Gastroesophageal sphincter (tissue), 4 donors: ENCODE measurements at regions not wholly inside any gene's neighbourhood (a gene's known extent, or its start where the extent isn't known, plus 50 kb on each side); places are given as distances from the start of the nearest gene placed in this dataset.

Experiments used
- ATAC-seq: fragments of 150-250 bp; one replicate; pipeline ENCODE4 v1.9.1; 2016; ENCODE audit warnings: mild to moderate bottlenecking, moderate library complexity
- H3K27ac ChIP-seq, 4 donors: fragments of 200-600 bp; sonication (generic) in 3 of 4; 1 replicate in 3 of 4; 2 replicates in 1 of 4; pipeline ENCODE4 v1.5.1; 2016 to 2019
- H3K27me3 ChIP-seq: fragments of 200-600 bp; sonication (generic); one replicate; pipeline ENCODE4 v1.5.1; 2019
- H3K36me3 ChIP-seq, 2 donors: fragments of 200-600 bp; sonication (generic); one replicate each; pipeline ENCODE4 v1.5.1; 2019; ENCODE audit warnings: control low read depth in 1 of 2
- H3K4me1 ChIP-seq, 3 donors: fragments of 200-600 bp; sonication (generic); 1 replicate in 2 of 3; 2 replicates in 1 of 3; pipeline ENCODE4 v1.5.1; 2016 to 2019; ENCODE audit warnings: control low read depth in 2 of 3
- H3K4me3 ChIP-seq, 2 donors: fragments of 200-600 bp; sonication (generic); one replicate each; pipeline ENCODE4 v1.5.1; 2019; ENCODE audit warnings: mild to moderate bottlenecking in 1 of 2, moderate library complexity in 1 of 2
- H3K9me3 ChIP-seq, 3 donors: fragments of 200-600 bp; sonication (generic); one replicate each; pipeline ENCODE4 v1.5.1; 2017 to 2019; ENCODE audit warnings: control low read depth in 2 of 3
- EP300 ChIP-seq: sonication (generic); formaldehyde crosslinking; IDR thresholded peaks from one replicate; pipeline ENCODE4 v1.6.1; 2017; ENCODE audit warnings: antibody characterized with exemption, mild to moderate bottlenecking
- POLR2A ChIP-seq, 2 donors: fragments of 450-650 bp; IDR thresholded peaks; one replicate each; pipeline ENCODE4 v1.6.1; 2017; ENCODE audit warnings: antibody characterized with exemption in 2 of 2, mild to moderate bottlenecking in 2 of 2, moderate library complexity in 1 of 2
- POLR2AphosphoS5 ChIP-seq: sonication (generic); formaldehyde crosslinking; IDR thresholded peaks from one replicate; pipeline ENCODE4 v1.6.1; 2017; ENCODE audit warnings: antibody characterized with exemption
- WGBS, 2 donors: methylation state at CpG; one replicate each; pipeline ENCODE4 v1.1.5; 2018; ENCODE audit warnings: low coverage in 1 of 2; 5-methylcytosine and 5-hydroxymethylcytosine counted together
- TF ChIP-seq, protein P1 (sequence below), 4 experiments: fragments of 200-600 bp in 2 of 4; fragments of 450-650 bp in 2 of 4; sonication (generic) in 1 of 4; IDR thresholded peaks; one replicate each; pipeline ENCODE4 v1.5.1; 2017 to 2019; ENCODE audit warnings: antibody characterized with exemption in 4 of 4, mild to moderate bottlenecking in 2 of 4, moderate library complexity in 2 of 4

DNA sequence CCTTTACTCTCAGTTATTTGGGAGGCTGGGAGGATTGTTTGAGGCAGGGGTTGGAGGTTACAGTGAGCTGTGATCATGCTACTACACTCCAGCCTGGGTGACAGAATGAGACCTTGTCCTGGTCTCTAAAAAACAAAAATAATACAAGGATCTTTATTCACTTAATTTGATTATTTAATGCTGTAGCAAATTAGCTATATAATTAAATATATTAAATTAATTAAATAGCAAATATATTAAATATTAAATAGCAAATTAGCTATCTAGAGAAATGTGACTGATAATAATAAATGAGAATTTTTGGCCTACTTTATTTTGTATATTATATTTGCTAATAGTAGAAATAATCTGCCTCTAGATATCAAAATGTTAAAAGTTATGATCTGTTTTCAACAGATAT lies 298.8 kb upstream of the NAV3 start:
- no peak for ATAC-seq
- H3K4me1 ChIP-seq, result no peaks in the 10 kb centered on the region
- TF ChIP-seq, protein P1, sequence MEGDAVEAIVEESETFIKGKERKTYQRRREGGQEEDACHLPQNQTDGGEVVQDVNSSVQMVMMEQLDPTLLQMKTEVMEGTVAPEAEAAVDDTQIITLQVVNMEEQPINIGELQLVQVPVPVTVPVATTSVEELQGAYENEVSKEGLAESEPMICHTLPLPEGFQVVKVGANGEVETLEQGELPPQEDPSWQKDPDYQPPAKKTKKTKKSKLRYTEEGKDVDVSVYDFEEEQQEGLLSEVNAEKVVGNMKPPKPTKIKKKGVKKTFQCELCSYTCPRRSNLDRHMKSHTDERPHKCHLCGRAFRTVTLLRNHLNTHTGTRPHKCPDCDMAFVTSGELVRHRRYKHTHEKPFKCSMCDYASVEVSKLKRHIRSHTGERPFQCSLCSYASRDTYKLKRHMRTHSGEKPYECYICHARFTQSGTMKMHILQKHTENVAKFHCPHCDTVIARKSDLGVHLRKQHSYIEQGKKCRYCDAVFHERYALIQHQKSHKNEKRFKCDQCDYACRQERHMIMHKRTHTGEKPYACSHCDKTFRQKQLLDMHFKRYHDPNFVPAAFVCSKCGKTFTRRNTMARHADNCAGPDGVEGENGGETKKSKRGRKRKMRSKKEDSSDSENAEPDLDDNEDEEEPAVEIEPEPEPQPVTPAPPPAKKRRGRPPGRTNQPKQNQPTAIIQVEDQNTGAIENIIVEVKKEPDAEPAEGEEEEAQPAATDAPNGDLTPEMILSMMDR (IDR thresholded peaks at IDR 0.05), result no peak

DNA sequence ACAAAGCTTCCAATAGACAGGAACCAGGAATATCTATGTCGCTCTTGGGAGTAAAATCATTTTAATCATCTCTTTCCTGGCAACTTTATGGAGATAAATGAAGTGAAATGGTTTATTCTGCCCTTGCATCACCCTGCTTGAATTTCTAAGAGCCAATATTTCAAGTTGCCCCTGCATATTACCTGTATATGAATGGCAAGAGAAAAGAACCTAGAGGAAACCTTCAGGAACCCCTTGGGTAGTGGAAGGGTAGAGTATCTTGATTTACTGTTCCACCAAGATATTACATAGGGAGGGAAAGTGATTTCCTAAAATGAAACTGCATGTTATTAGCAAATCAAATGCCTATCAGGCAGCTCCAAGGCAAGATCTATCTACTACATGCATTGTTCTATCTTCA lies 308.4 kb upstream of the NAV3 start:
- Histone ChIP-seq H3K4me3 (no peak overlapping the region), H3K9me3 (no peaks in the 10 kb centered on the region), H3K27me3 (no peaks in the 10 kb centered on the region), H3K36me3 (no peaks in the 10 kb centered on the region), H3K4me1 (no peaks in the 10 kb centered on the region), H3K27ac (no peak overlapping the region)
- ATAC-seq, result no peak
- 13 to 21% methylated on average over 1 of the region's 1 CpG for WGBS, 2 donors
- TF ChIP-seq, protein P1 (IDR thresholded peaks at IDR 0.05), result no peak
- TF ChIP-seq POLR2A (IDR thresholded peaks at IDR 0.05) (no peak), POLR2AphosphoS5 (no peak), EP300 (no peak)

More for the DNA sequence above, 298.8 kb upstream of the NAV3 start:
- no peaks in the 10 kb centered on the region for H3K36me3 ChIP-seq
- no peaks in the 10 kb centered on the region for H3K27me3 ChIP-seq
- H3K9me3 ChIP-seq, result no peaks in the 10 kb centered on the region
- no peak overlapping the region for H3K27ac ChIP-seq
- H3K4me3 ChIP-seq, result no peak overlapping the region

DNA sequence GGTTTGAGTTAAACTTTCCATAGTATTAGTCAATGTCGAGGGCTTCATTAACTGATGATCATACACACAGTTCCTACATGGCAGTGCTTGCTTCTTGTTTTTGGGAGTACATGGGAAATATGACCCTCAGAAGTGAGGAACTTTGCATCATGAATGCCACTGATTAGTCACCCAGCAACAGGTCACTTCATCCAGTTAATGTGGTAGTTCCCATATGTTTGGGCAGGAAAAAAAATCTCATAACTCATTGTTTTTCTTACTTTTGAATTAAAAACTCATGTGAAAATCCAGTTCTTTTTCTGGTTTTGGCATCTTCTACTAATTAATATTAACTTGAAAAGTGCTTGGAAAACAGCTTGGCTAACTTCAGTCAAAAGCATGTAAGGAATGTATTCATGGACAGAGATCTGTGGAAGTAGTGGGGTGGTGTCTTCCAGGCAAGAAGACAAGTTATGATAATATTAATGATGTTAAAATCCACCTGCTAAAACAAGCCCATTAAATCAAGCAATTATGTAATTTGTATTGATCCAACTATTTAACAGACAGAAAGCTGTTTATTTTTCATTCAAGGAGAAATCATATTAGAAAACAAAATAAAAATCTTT lies 309.1 kb upstream of the NAV3 start:
- TF ChIP-seq, protein P1 (IDR thresholded peaks at IDR 0.05), result no peak
- TF ChIP-seq POLR2A (IDR thresholded peaks at IDR 0.05), result no peak
- TF ChIP-seq EP300, result no peak
- TF ChIP-seq POLR2AphosphoS5, result no peak
- WGBS, 2 donors, result 40 to 44% methylated on average over 1 of the region's 1 CpG

DNA sequence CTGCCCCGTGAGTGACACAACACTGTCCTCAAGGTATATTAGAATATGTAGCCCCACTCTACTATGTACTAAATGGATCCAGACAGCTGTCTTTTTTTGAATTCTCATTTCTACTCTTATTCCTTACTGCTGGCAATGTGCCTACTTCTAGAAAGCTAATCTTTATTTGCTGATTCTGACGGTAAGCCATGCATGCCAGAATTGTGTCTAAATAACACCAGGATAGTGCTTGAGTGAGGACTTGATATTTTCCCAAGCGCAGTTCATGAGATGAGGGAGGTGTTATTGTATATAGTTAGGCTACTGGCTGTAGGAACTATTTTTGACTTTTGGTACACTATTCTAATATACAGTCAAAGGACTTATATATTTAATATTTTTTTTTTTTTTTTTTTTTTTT lies 316.2 kb upstream of the NAV3 start:
- Histone ChIP-seq H3K27ac (no peak overlapping the region), H3K36me3 (no peaks in the 10 kb centered on the region), H3K27me3 (no peaks in the 10 kb centered on the region), H3K9me3 (no peaks in the 10 kb centered on the region), H3K4me1 (no peaks in the 10 kb centered on the region), H3K4me3 (no peak overlapping the region)
- TF ChIP-seq, protein P1 (IDR thresholded peaks at IDR 0.05), result no peak
- TF ChIP-seq POLR2A (IDR thresholded peaks at IDR 0.05) (no peak), POLR2AphosphoS5 (no peak), EP300 (no peak)
- no peak for ATAC-seq
- WGBS, 2 donors, result 77 to 85% methylated on average over 3 of the region's 3 CpGs

More for the DNA sequence above, 309.1 kb upstream of the NAV3 start:
- no peaks in the 10 kb centered on the region for H3K27me3 ChIP-seq
- H3K4me1 ChIP-seq, result no peaks in the 10 kb centered on the region
- no peak overlapping the region for H3K27ac ChIP-seq
- H3K36me3 ChIP-seq, result no peaks in the 10 kb centered on the region
- ATAC-seq, result no peak
- no peak overlapping the region for H3K4me3 ChIP-seq
- H3K9me3 ChIP-seq, result no peaks in the 10 kb centered on the region

DNA sequence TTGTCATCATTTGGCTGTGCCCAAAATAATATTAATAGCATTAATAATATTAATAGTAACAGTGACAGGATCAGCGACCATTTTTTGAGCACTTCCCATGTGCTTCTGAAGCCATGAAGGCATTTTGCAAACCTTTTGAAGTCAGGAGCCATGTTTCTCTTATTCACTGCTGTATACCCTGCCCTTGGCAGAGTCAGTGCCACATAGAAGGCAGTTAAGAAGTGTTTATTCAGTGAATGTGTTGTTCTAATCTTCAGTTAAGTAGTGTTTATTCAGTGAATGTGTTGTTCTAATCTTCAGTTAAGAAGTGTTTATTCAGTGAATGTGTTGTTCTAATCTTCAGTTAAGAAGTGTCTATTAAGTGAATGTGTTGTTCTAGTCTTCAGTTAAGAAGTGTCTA lies 319.7 kb upstream of the NAV3 start:
- Histone ChIP-seq H3K27me3 (no peaks in the 10 kb centered on the region), H3K27ac (no peak overlapping the region), H3K36me3 (no peaks in the 10 kb centered on the region), H3K4me1 (no peaks in the 10 kb centered on the region), H3K4me3 (no peak overlapping the region), H3K9me3 (no peaks in the 10 kb centered on the region)
- 64 to 92% methylated on average over 1 of the region's 1 CpG for WGBS, 2 donors
- no peak for ATAC-seq
- TF ChIP-seq POLR2A (IDR thresholded peaks at IDR 0.05), result no peak
- TF ChIP-seq, protein P1 (IDR thresholded peaks at IDR 0.05), result no peak
- TF ChIP-seq POLR2AphosphoS5, result no peak
- no peak for TF ChIP-seq EP300
